Astrocyte (in vitro differentiated cells and primary cell): ENCODE measurements at regions not wholly inside any gene's neighbourhood (a gene's known extent, or its start where the extent isn't known, plus 50 kb on each side); places are given as distances from the start of the nearest gene placed in this dataset.

ENCODE experiments used
- DNase-seq: peaks from one replicate; pipeline ENCODE4 v3.0.0-alpha.2; 2010; ENCODE audit warnings: low read depth
- FAIRE-seq: peaks from 2 replicates; lab custom pipeline; 2011; peaks lifted over from hg19 to GRCh38; lab: Jason Lieb, UNC
- H2AFZ ChIP-seq: 2 replicates; pipeline ENCODE4 v1.6.0; 2012; ENCODE audit warnings: low read depth, low read length, inconsistent platforms
- H3K27ac ChIP-seq: 2 replicates; pipeline ENCODE4 v1.5.1; 2011; ENCODE audit warnings: low read depth, low read length, inconsistent platforms
- H3K27me3 ChIP-seq: 2 replicates; pipeline ENCODE4 v1.6.0; 2011; ENCODE audit warnings: low read length, inconsistent platforms; ENCODE audit not compliant: insufficient read depth
- H3K36me3 ChIP-seq: 2 replicates; pipeline ENCODE4 v1.5.1; 2011; ENCODE audit warnings: low read length, inconsistent platforms; ENCODE audit not compliant: insufficient read depth
- H3K4me1 ChIP-seq: 2 replicates; pipeline ENCODE4 v1.5.1; 2011; ENCODE audit warnings: low read length, inconsistent platforms; ENCODE audit not compliant: insufficient read depth
- H3K4me2 ChIP-seq: 2 replicates; pipeline ENCODE4 v1.6.0; 2012; ENCODE audit warnings: low read length, inconsistent platforms
- H3K4me3 ChIP-seq: 2 replicates; pipeline ENCODE4 v1.5.1; 2011; ENCODE audit warnings: low read depth, mild to moderate bottlenecking, low read length, inconsistent platforms; ENCODE audit not compliant: insufficient read depth
- H3K79me2 ChIP-seq: 2 replicates; pipeline ENCODE4 v1.6.0; 2012; ENCODE audit warnings: mild to moderate bottlenecking, low read length, inconsistent platforms; ENCODE audit not compliant: insufficient read depth
- H3K9ac ChIP-seq: 2 replicates; pipeline ENCODE4 v1.6.0; 2012; ENCODE audit warnings: mild to moderate bottlenecking, low read length, inconsistent platforms
- H3K9me3 ChIP-seq: 2 replicates; pipeline ENCODE4 v1.5.1; 2012; ENCODE audit warnings: low read depth, mild to moderate bottlenecking, low read length, inconsistent platforms; ENCODE audit not compliant: insufficient read depth
- H4K20me1 ChIP-seq: 2 replicates; pipeline ENCODE4 v1.6.0; 2012; ENCODE audit warnings: low read length, inconsistent platforms; ENCODE audit not compliant: insufficient read depth
- H3K27ac Mint-ChIP-seq: one replicate; pipeline ENCODE4 v1.8.0; 2021; ENCODE audit warnings: mild to moderate bottlenecking, mixed read lengths; ENCODE audit not compliant: unreplicated experiment
- H3K27me3 Mint-ChIP-seq: one replicate; pipeline ENCODE4 v1.8.0; 2021; ENCODE audit warnings: low read depth, mixed read lengths; ENCODE audit not compliant: unreplicated experiment
- H3K36me3 Mint-ChIP-seq: one replicate; pipeline ENCODE4 v1.8.0; 2021; ENCODE audit warnings: low read depth, mixed read lengths; ENCODE audit not compliant: unreplicated experiment
- H3K4me1 Mint-ChIP-seq: one replicate; pipeline ENCODE4 v1.8.0; 2021; ENCODE audit warnings: low read depth, mixed read lengths; ENCODE audit not compliant: unreplicated experiment
- H3K4me3 Mint-ChIP-seq: one replicate; pipeline ENCODE4 v1.8.0; 2021; ENCODE audit warnings: mild to moderate bottlenecking, moderate library complexity, mixed read lengths; ENCODE audit not compliant: unreplicated experiment
- H3K9me3 Mint-ChIP-seq: one replicate; pipeline ENCODE4 v1.8.0; 2021; ENCODE audit warnings: mild to moderate bottlenecking, mixed read lengths; ENCODE audit not compliant: unreplicated experiment
- EZH2 ChIP-seq: IDR thresholded peaks from 2 replicates; pipeline ENCODE4 v1.6.1; 2012; ENCODE audit warnings: mild to moderate bottlenecking, low read length, inconsistent platforms; ENCODE audit not compliant: insufficient read depth
- TF ChIP-seq, protein P1 (sequence below): IDR thresholded peaks from 2 replicates; pipeline ENCODE4 v1.5.1; 2011; ENCODE audit warnings: low read depth, mild to moderate bottlenecking, inconsistent platforms, low read length, moderate library complexity; ENCODE audit not compliant: insufficient read depth

DNA sequence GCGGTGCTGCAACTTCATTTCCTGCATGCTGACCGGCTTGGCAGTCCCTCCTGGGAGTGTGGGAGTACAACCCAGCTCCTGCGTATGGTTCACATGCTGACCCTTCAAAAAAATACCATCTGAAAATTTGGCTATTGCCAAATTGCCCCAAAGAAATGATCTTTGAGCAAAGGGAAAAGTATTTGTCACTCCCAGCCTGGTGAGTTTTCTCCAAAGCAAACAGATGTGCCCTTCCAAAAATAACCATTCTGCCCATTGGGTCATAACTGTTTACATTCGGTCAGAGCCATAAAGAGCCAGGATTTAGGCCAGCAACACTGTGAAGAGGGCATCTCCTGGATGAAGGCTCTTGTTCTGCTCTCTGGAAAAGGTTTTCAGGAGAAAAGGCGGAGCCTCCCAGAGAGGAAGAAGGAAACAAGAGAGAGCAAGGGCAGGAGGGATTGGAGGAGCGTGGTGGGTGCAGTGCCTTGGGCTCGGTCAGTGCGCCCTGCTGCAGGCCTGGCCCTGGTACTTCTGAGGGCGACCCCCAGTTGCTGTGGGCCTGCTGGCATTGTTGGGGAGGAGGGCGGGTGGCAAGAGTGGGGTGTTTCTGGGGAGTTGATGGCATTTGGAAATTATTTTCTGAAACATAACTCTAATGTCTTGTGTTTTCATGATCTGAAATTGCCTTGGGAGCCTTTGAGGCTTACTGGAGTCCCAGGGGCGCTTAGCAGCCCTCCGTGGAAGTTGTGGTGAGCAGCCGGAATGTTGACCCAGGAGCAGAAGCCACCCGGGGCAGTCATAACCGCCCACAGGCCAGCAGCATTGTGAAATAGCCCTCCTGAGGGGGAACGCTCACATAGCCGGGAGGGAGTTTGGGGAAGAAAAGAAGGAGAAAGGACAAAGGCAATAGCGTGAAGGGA, 248.4 kb downstream of the MYLK4 start:
- Histone ChIP-seq H3K4me3 (no peak overlapping the region), H4K20me1 (no peaks in the 10 kb centered on the region), H3K79me2 (no peaks in the 10 kb centered on the region), H3K27me3 (peaks cover 12% of the 10 kb centered on the region), H3K4me1 (no peaks in the 10 kb centered on the region), H3K4me2 (no peak overlapping the region), H3K9me3 (no peaks in the 10 kb centered on the region), H3K27ac (no peak overlapping the region), H3K36me3 (no peaks in the 10 kb centered on the region), H2AFZ (no peak overlapping the region), H3K9ac (no peak overlapping the region)
- peaks cover 18% of the 10 kb centered on the region for H3K4me1 Mint-ChIP-seq
- FAIRE-seq (no peak), DNase-seq (no peak)
- TF ChIP-seq, protein P1, sequence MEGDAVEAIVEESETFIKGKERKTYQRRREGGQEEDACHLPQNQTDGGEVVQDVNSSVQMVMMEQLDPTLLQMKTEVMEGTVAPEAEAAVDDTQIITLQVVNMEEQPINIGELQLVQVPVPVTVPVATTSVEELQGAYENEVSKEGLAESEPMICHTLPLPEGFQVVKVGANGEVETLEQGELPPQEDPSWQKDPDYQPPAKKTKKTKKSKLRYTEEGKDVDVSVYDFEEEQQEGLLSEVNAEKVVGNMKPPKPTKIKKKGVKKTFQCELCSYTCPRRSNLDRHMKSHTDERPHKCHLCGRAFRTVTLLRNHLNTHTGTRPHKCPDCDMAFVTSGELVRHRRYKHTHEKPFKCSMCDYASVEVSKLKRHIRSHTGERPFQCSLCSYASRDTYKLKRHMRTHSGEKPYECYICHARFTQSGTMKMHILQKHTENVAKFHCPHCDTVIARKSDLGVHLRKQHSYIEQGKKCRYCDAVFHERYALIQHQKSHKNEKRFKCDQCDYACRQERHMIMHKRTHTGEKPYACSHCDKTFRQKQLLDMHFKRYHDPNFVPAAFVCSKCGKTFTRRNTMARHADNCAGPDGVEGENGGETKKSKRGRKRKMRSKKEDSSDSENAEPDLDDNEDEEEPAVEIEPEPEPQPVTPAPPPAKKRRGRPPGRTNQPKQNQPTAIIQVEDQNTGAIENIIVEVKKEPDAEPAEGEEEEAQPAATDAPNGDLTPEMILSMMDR: no peak
- no peak for TF ChIP-seq EZH2
- H3K27ac Mint-ChIP-seq: peak overlapping the region; percentile 20
- H3K9me3 Mint-ChIP-seq: no peaks in the 10 kb centered on the region
- H3K4me3 Mint-ChIP-seq: no peak overlapping the region
- no peaks in the 10 kb centered on the region for H3K36me3 Mint-ChIP-seq
- H3K27me3 Mint-ChIP-seq: peaks cover 9% of the 10 kb centered on the region

DNA sequence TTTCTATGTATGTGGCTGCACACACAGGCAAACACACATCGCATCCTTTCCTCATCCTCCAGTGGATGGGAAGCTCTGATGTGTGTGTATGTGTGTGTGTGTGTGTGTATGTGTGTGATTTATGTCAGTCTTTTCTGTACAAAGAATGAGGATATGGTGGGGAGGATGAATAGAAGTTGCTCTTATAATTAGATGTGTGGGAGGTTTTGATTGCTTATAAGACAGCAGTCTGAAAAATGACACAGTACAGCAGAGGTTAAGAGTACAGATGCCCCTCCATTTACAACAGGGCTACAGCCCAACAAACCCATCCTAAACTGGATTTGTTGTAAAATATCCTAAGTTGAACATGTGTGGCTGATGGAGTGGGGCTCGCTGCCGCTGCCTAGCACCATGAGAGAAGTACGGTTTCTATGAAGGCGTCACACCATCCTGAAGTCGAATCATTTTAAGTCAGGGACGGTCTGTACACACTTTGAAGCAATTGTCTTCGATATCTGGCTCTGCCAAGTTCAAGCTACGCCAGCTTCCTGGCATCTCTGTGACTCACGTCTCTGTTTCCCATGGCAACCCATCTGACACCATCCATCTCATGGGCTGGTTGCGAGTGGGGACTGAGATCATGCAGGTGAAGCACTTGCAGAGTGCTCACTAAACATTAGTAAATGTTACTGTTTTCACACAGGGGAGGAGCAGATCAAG, 252.6 kb downstream of the MYLK4 start:
- peaks cover 18% of the 10 kb centered on the region for H3K4me1 Mint-ChIP-seq
- no peak for FAIRE-seq
- peak overlapping the region; percentile 29 for H3K4me2 ChIP-seq

More for the DNA sequence above, 252.6 kb downstream of the MYLK4 start:
- Histone ChIP-seq H3K27me3 (no peaks in the 10 kb centered on the region), H3K9ac (no peak overlapping the region), H3K27ac (no peak overlapping the region), H3K9me3 (no peaks in the 10 kb centered on the region), H3K36me3 (no peaks in the 10 kb centered on the region), H3K4me3 (no peak overlapping the region), H2AFZ (no peak overlapping the region), H3K4me1 (no peaks in the 10 kb centered on the region), H4K20me1 (no peaks in the 10 kb centered on the region), H3K79me2 (no peaks in the 10 kb centered on the region)
- peaks cover 1% of the 10 kb centered on the region for H3K36me3 Mint-ChIP-seq
- DNase-seq: peak; percentile 45
- no peaks in the 10 kb centered on the region for H3K9me3 Mint-ChIP-seq
- H3K27ac Mint-ChIP-seq: no peak overlapping the region
- no peak overlapping the region for H3K4me3 Mint-ChIP-seq
- H3K27me3 Mint-ChIP-seq: peaks cover 5% of the 10 kb centered on the region
- no peak for TF ChIP-seq EZH2
- TF ChIP-seq, protein P1: no peak
